ENCODE measurements at regions not wholly inside any gene's neighbourhood (a gene's known extent, or its start where the extent isn't known, plus 50 kb on each side); places are given as distances from the start of the nearest gene placed in this dataset.

GRCh38 chrX:150262456-150262855 lies 100.7 kb upstream of the MAMLD1 start:
- TF ChIP-seq CTCF (IDR thresholded peaks at IDR 0.05) (no peak), POLR2A (IDR thresholded peaks at IDR 0.05) (no peak)
